ENCODE measurements at regions not wholly inside any gene's neighbourhood (a gene's known extent, or its start where the extent isn't known, plus 50 kb on each side); places are given as distances from the start of the nearest gene placed in this dataset.

GRCh38 chr4:129282293-129282692 is 186.3 kb downstream of the C4orf33 start:
- TF ChIP-seq CTCF (IDR thresholded peaks at IDR 0.05) (no peak), POLR2AphosphoS5 (IDR thresholded peaks at IDR 0.05; ENCODE audit: insufficient read depth in 1 of 2, low read depth in 1 of 2) (no peak), POLR2A (IDR thresholded peaks at IDR 0.05) (no peak)

Measured in vagina (tissue), 2 donors.